GM18498 (cell line): ENCODE measurements at regions not wholly inside any gene's neighbourhood (a gene's known extent, or its start where the extent isn't known, plus 50 kb on each side); places are given as distances from the start of the nearest gene placed in this dataset.
"Not testable (repeated sequence)": the region's sequence is repeated elsewhere in the genome, so short reads cannot be mapped to it uniquely, and the experiment has no call there.

Experiments
- ATAC-seq: cut with Tn5 transposase; IDR thresholded peaks from one replicate; pipeline ENCODE4 v1.9.1; 2021; ENCODE audit warnings: mild to moderate bottlenecking, moderate library complexity; ENCODE audit not compliant: unreplicated experiment

GRCh38 chr13:111411919-111412650 is 91.6 kb downstream of the TEX29 start:
- no peak for ATAC-seq

GRCh38 chr13:111413407-111414187 is 93.2 kb downstream of the TEX29 start:
- ATAC-seq = no peak

GRCh38 chr13:111414341-111414740 is 93.9 kb downstream of the TEX29 start:
- ATAC-seq = no peak

- no peak for ATAC-seq
Observed at GRCh38 chr13:111415246-111415645, 94.8 kb downstream of the TEX29 start.

- ATAC-seq = no peak
Observed at GRCh38 chr13:111415765-111416164, 95.3 kb downstream of the TEX29 start.

- no peak for ATAC-seq
Observed at GRCh38 chr13:111418101-111418500, 97.7 kb downstream of the TEX29 start.

- ATAC-seq = no peak
Observed at GRCh38 chr13:111420113-111420876, 99.9 kb downstream of the TEX29 start.

- ATAC-seq = no peak
Observed at GRCh38 chr13:111421216-111421615, 100.8 kb downstream of the TEX29 start.

GRCh38 chr13:111422348-111422747 is 101.9 kb downstream of the TEX29 start:
- ATAC-seq = no peak

GRCh38 chr13:111423168-111423785 is 102.8 kb downstream of the TEX29 start:
- ATAC-seq = no peak

- no peak for ATAC-seq
Observed at GRCh38 chr13:111424134-111424533, 103.7 kb downstream of the TEX29 start.

- no peak for ATAC-seq
Observed at GRCh38 chr13:111425326-111425725, 104.9 kb downstream of the TEX29 start.

GRCh38 chr13:111429064-111429558 is 108.7 kb downstream of the TEX29 start:
- ATAC-seq = no peak

GRCh38 chr13:111431206-111431605 is 110.8 kb downstream of the TEX29 start:
- ATAC-seq = no peak

- ATAC-seq = no peak
Observed at GRCh38 chr13:111434578-111435159, 114.2 kb downstream of the TEX29 start.

- no peak for ATAC-seq
Observed at GRCh38 chr13:111436446-111436845, 116.0 kb downstream of the TEX29 start.

- ATAC-seq = no peak
Observed at GRCh38 chr13:111437417-111437816, 117.0 kb downstream of the TEX29 start.

- no peak for ATAC-seq
Observed at GRCh38 chr13:111437856-111438547, 117.6 kb downstream of the TEX29 start.

- ATAC-seq = not testable (repeated sequence)
Observed at GRCh38 chr13:111440492-111440891, 120.0 kb downstream of the TEX29 start.

GRCh38 chr13:111443981-111444380 is 123.5 kb downstream of the TEX29 start:
- no peak for ATAC-seq
